ENCODE measurements at regions not wholly inside any gene's neighbourhood (a gene's known extent, or its start where the extent isn't known, plus 50 kb on each side); places are given as distances from the start of the nearest gene placed in this dataset.

DNA sequence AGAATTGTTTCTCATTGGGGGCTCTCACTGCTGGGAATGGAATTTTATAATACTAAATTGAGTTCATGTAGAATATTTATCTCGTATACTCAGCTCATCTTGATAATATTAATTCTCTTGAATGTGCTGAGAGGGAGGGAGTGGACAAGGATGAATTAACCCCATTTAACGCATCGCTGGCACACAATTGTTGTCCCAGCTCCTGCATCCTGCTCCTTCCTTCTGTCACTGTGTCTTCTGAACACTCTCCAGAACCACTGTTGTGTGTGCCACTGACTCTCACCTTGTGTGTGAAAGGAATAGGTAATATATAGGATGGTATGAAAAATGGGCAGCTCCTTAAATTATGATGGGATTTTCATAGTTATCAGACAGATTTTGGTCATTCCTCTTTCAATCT lies 267.3 kb downstream of the MTRR start:
- DNase-seq (ENCODE audit: low read depth in 3 of 3, low spot score in 1 of 3) = no peak

DNA sequence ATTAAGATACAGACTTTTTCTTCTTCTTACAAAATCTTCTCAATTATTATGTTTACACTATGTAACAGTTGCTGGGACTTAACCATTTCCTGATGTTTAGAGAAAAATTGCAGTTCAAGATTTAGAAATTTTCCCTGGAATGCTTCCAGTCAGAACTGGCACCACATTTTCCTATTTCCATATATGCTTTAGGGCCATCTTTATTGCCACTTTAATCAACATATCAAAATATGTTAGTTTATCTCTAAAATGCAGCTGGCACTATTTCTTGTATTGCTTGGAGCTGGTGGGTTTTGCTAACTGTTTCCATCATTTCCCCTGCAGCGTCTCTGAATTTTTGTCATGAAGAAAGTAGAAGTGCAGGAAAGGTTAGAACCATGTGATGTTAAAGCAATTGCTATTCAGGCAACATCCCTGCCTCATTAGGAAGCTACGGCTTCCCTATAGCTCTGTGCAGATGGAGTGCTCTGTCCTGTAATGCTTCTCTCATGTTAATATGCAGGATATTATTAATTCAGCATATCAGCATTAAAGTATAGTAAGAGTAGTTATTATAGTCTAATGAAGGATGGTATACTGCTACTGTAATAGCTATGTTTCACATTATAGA lies 269.1 kb downstream of the MTRR start:
- no peak for DNase-seq (ENCODE audit: low read depth in 3 of 3, low spot score in 1 of 3)

DNA sequence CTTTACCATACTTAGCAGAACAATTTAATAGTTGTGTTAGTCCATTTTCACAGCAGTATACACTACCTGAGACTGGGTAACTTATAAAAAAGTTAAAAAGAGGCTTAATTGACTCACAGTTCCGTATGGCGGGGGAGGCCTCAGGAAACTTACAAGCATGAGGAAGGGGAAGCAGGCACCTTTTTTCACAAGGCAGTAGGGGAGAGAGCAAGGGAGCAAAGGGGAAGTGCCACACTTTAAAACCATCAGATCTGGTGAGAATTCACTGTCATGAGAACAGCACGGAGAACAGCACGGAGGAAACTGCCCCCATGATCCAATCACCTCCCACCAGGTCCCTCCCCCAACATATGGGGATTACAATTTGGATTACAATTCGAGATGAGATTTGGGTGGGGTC lies 269.9 kb downstream of the MTRR start:
- DNase-seq (ENCODE audit: low read depth in 3 of 3, low spot score in 1 of 3) = no peak

GRCh38 chr5:8150791-8151190 lies 281.8 kb downstream of the MTRR start:
- no peak for DNase-seq (ENCODE audit: low read depth in 3 of 3, low spot score in 1 of 3)

DNA sequence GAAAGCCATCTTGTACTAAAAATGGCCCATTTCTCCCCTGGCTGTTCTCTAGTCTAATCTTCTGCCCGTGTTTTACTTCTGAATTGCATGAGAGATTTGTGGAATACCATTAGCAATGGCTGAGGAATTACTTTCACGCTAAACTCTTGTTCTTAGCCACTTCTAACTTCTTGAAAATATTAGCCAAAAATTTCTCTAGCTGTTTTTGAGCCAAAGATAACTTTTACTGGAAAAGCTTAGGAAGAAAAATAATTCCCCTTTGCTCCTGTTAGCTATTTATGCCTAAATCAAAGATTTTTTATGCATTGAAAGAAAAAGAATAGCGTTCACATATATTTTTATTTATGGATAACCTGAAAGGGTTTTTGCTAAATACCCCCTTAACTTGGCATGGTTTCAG lies 287.8 kb downstream of the MTRR start:
- no peak for DNase-seq (ENCODE audit: low read depth in 3 of 3, low spot score in 1 of 3)

DNA sequence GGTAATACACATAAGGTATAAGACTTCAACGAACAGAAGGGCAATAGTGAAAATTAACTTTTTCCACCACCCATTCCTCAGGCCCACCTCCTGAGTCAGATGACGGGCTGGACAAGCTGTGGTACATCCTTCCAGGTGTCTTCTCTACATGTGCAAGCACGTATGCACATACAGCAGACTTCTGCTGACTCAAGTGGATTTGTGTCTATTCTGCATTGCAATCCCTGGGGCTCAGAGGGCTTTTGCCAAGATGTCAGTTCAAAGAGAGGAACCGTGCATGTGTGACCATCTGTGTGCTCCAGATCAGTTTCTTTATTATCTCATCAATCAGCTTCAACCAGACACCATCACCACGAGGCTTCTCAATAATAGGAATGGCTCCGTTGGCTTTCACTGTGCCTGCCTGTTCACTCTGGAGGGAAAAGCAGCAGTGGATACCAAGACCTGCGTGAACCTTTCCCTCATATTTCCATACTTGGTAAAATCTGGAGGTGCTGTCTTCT lies 288.4 kb downstream of the MTRR start:
- no peak for DNase-seq (ENCODE audit: low read depth in 3 of 3, low spot score in 1 of 3)

- DNase-seq (ENCODE audit: low read depth in 3 of 3, low spot score in 1 of 3) = no peak
Observed at GRCh38 chr5:8176101-8176693, 307.2 kb downstream of the MTRR start.

- peak in 1 of 3 donors; percentile 12 for DNase-seq (ENCODE audit: low read depth in 3 of 3, low spot score in 1 of 3)
Observed at GRCh38 chr5:8184455-8185063, 315.6 kb downstream of the MTRR start.

- no peak for DNase-seq (ENCODE audit: low read depth in 3 of 3, low spot score in 1 of 3)
Observed at GRCh38 chr5:8185852-8186251, 316.9 kb downstream of the MTRR start.

- DNase-seq (ENCODE audit: low read depth in 3 of 3, low spot score in 1 of 3) = no peak
Observed at GRCh38 chr5:8188874-8189565, 320.1 kb downstream of the MTRR start.

- DNase-seq (ENCODE audit: low read depth in 3 of 3, low spot score in 1 of 3) = no peak
Observed at GRCh38 chr5:8192840-8193239, 323.9 kb downstream of the MTRR start.

GRCh38 chr5:8196061-8196460 lies 327.1 kb downstream of the MTRR start:
- no peak for DNase-seq (ENCODE audit: low read depth in 3 of 3, low spot score in 1 of 3)

- no peak for DNase-seq (ENCODE audit: low read depth in 3 of 3, low spot score in 1 of 3)
Observed at GRCh38 chr5:8208307-8208706, 339.4 kb downstream of the MTRR start.

DNA sequence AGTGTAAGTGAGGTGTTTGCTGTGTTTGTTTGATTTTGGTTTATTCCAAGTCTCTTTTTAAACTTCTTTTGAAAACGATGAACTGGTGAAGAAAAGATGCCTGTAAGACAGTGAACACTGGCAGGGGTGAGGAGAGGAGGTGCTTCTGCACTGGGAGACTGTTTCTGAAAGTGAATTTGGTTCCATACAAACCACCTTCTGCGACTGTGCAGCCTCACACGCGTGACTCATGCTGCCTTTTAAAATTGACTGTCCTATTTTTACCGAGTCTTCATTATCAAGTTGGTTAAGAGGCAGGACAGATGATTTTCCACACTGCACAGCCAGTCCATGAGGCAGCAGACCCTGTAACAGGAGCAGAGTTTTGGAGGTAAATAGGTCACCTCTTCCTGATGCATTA lies 340.6 kb downstream of the MTRR start:
- DNase-seq (ENCODE audit: low read depth in 3 of 3, low spot score in 1 of 3) = no peak

- DNase-seq (ENCODE audit: low read depth in 3 of 3, low spot score in 1 of 3) = no peak
Observed at GRCh38 chr5:8213701-8214240, 344.8 kb downstream of the MTRR start.

GRCh38 chr5:8216921-8217320 lies 348.0 kb downstream of the MTRR start:
- no peak for DNase-seq (ENCODE audit: low read depth in 3 of 3, low spot score in 1 of 3)

DNA sequence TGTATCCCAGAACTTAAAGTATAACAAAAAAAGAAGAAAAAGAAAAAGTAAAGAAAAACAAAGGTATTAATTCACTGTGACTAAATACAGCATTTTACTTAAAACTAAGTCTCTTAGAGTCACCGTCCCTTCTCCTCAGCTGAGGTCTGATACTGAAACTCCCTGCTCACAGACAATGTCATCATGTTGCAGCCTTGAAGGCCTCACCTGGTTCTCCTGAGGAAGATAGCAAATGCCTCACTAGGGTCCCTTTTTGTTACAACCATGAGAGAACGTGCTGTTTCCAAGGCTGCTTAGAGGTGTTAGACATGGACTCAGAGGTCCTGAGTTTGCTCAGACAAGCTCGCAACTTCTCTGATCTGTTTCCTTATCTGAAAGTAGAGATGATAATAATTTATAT lies 357.2 kb downstream of the MTRR start:
- DNase-seq (ENCODE audit: low read depth in 3 of 3, low spot score in 1 of 3) = no peak

DNA sequence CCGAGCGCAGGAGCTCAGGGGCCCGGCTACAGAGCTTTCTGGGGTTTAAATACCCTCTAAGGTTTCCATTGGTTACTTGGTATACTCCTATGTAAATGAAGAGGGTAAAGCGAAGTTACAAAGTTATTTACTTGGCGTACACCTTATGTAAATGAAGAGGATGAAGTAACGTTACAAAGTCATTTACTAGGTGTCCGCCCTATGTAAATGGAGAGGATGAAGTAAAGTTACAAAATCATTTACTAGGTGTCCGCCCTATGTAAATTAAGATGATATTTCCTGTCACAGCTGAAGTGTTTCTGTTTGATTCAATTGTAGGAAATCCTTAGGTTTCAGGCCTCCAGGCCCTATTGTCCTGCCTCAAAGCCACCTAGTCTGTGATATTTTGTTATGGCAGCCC lies 358.2 kb downstream of the MTRR start:
- no peak for DNase-seq (ENCODE audit: low read depth in 3 of 3, low spot score in 1 of 3)

DNA sequence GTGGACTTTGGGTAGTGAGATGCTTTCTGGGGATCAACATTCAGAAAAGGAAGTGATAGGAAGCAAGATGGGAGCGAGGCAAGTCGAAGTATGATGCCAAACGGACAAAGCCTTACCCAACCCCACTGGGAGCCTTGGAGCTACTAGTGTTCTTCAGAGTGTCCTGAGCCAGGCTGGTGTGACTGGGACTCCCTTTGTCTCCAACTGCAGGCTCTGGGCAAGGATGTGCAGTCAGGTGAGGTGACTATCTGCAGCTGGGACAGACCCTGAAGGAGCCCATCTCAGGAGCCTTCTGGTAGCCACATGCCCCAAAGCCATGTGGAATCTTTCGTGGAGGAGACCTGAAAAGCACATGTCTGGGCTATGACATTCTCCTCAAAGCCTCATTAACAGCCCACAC lies 360.6 kb downstream of the MTRR start:
- no peak for DNase-seq (ENCODE audit: low read depth in 3 of 3, low spot score in 1 of 3)

DNA sequence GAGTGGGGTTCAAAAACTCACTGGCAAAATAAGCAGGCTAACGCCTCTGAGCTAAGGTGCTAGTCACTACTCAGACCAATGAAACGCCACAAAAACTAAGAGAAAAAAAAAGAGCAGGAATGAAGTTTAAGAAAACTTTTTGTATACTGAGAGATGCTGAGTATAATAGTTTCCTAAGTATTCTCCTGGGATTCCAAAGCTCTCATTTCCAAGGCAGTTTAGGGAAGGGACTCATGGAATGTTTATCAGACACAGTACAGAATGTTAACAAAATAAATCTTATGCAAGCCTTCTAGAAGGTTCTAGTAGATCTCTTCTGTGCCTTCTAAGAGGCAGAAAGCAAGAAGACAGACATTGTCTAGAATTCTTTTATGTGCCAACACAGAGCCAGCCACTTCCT lies 361.9 kb downstream of the MTRR start:
- no peak for DNase-seq (ENCODE audit: low read depth in 3 of 3, low spot score in 1 of 3)

DNA sequence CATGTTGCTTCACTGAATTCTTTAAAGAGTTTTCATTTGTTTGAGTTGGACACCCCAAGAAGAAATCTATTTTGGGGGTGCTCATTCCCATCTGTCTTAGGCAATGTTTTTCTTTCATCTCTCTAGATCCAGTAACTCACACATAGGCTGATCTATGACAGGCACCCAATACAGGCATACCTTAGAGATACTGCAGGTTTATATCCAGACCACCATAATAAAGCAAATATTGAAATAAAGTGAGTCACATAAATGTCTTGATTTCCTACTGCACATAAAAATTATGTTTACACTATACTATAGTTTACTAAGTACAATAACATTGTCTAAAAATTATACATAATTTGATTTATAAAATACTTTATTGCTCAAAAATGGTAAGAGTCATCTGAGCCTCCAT lies 364.5 kb downstream of the MTRR start:
- DNase-seq (ENCODE audit: low read depth in 3 of 3, low spot score in 1 of 3) = no peak

DNA sequence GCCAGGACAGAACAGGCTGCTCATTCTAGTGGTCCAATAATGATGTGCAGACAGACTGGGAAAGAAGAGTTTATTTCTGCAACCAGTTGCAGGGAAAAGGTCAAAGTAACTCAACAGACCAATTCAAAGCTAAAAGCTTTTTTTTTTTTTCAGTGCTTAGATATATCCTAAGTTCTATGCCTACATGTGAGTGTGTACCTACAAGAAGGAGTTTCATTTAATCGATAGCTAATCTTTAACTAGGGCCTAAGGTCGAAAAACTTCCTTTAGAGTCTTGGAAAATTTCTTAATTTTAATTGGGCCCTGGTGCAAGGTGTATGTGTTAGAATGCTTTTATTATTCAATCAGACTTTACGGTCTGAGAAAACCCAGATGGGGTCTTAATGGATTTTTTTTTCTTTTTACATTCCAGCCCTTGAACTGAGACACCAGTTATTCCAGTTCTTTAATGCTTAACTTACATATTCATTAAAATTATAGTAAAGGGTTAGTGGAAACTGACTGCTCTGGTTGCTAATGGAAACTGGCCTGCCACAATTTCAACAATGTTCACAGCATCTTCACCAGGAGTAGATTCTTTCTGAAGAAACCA lies 365.3 kb downstream of the MTRR start:
- DNase-seq (ENCODE audit: low read depth in 3 of 3, low spot score in 1 of 3) = no peak
